ENCODE measurements at regions not wholly inside any gene's neighbourhood (a gene's known extent, or its start where the extent isn't known, plus 50 kb on each side); places are given as distances from the start of the nearest gene placed in this dataset.
"Not testable (repeated sequence)": the region's sequence is repeated elsewhere in the genome, so short reads cannot be mapped to it uniquely, and the experiment has no call there.

- DNase-seq (ENCODE audit: low spot score) = no peak
These were observed 562.7 kb upstream of the ID2 start for GRCh38 chr2:8118940-8119781.

GRCh38 chr2:8119782-8120505 is 561.9 kb upstream of the ID2 start:
- DNase-seq (ENCODE audit: low spot score) = no peak

- DNase-seq (ENCODE audit: low spot score) = no peak
These were observed 561.4 kb upstream of the ID2 start for GRCh38 chr2:8120506-8120860.

GRCh38 chr2:8121022-8121825 is 560.6 kb upstream of the ID2 start:
- DNase-seq (ENCODE audit: low spot score) = no peak

- no peak for DNase-seq (ENCODE audit: low spot score)
These were observed 559.9 kb upstream of the ID2 start for GRCh38 chr2:8121826-8122513.

GRCh38 chr2:8122520-8122919 is 559.3 kb upstream of the ID2 start:
- DNase-seq (ENCODE audit: low spot score) = no peak

- no peak for DNase-seq (ENCODE audit: low spot score)
These were observed 558.4 kb upstream of the ID2 start for GRCh38 chr2:8123464-8123863.

- no peak for DNase-seq (ENCODE audit: low spot score)
These were observed 555.8 kb upstream of the ID2 start for GRCh38 chr2:8125741-8126711.

GRCh38 chr2:8126783-8127182 is 555.1 kb upstream of the ID2 start:
- DNase-seq (ENCODE audit: low spot score) = no peak

- not testable (repeated sequence) for DNase-seq (ENCODE audit: low spot score)
These were observed 550.4 kb upstream of the ID2 start for GRCh38 chr2:8131423-8131822.

GRCh38 chr2:8132351-8132831 is 549.5 kb upstream of the ID2 start:
- DNase-seq (ENCODE audit: low spot score) = no peak

- no peak for DNase-seq (ENCODE audit: low spot score)
These were observed 549.0 kb upstream of the ID2 start for GRCh38 chr2:8132879-8133278.

GRCh38 chr2:8133363-8133762 is 548.5 kb upstream of the ID2 start:
- no peak for DNase-seq (ENCODE audit: low spot score)

- DNase-seq (ENCODE audit: low spot score) = no peak
These were observed 547.9 kb upstream of the ID2 start for GRCh38 chr2:8133913-8134472.

- no peak for DNase-seq (ENCODE audit: low spot score)
These were observed 547.4 kb upstream of the ID2 start for GRCh38 chr2:8134473-8134932.

GRCh38 chr2:8134985-8135682 is 546.7 kb upstream of the ID2 start:
- DNase-seq (ENCODE audit: low spot score) = no peak

GRCh38 chr2:8137801-8138200 is 544.1 kb upstream of the ID2 start:
- DNase-seq (ENCODE audit: low spot score) = no peak

- DNase-seq (ENCODE audit: low spot score) = no peak
These were observed 543.3 kb upstream of the ID2 start for GRCh38 chr2:8138525-8138922.

- DNase-seq (ENCODE audit: low spot score) = no peak
These were observed 542.8 kb upstream of the ID2 start for GRCh38 chr2:8138923-8139667.

Measured in putamen (tissue), 1 donor.